ENCODE measurements at regions not wholly inside any gene's neighbourhood (a gene's known extent, or its start where the extent isn't known, plus 50 kb on each side); places are given as distances from the start of the nearest gene placed in this dataset.
"Not testable (repeated sequence)": the region's sequence is repeated elsewhere in the genome, so short reads cannot be mapped to it uniquely, and the experiment has no call there.

GRCh38 chr13:30520571-30520970 is 54.8 kb upstream of the HMGB1 start:
- no peak for DNase-seq

- no peak for DNase-seq
Observed at GRCh38 chr13:30523211-30523610, 57.5 kb upstream of the HMGB1 start.

DNA sequence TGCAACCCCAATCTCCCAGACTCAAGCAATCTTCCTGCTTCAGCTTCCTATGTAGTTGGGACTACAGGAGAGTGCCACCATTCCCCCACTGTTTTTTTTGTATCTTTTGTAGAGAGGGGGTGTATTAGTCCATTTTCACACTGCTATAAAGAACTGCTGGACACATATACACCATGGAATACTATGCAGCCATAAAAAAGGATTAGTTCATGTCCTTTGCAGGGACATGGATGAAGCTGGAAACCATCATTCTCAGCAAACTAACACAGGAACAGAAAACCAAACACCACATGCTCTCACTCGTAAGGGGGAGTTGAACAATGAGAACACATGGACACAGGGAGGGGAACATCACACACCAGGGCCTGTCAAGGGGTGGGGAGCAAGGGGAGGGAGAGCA is 58.1 kb upstream of the HMGB1 start:
- not testable (repeated sequence) for DNase-seq

GRCh38 chr13:30525212-30525611 is 59.5 kb upstream of the HMGB1 start:
- not testable (repeated sequence) for DNase-seq

- DNase-seq = peak; percentile 22
Observed at GRCh38 chr13:30526612-30527495, 61.1 kb upstream of the HMGB1 start.

GRCh38 chr13:30529085-30529834 is 63.5 kb upstream of the HMGB1 start:
- DNase-seq = no peak

DNA sequence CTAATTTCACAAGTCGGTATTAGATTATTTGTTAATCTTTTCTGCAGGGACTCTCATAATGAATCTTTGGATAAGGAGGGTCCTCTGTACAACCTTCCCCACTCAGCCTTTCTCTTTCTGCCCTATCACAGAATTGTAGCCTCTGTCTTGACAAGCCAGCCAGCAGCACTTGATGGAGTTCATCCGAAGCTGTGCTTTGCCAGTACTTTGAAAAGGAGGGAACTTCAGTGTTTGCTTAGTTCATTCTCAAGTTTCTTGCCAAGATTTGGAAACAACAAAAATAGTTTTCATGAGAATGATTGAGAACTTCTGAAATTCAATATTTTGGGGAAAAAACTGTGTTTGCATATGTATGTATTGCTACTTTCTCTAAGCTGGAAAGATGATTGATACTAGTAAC is 69.3 kb upstream of the HMGB1 start:
- no peak for DNase-seq

GRCh38 chr13:30545320-30545719 is 72.4 kb upstream of the USPL1 start:
- DNase-seq = no peak

DNA sequence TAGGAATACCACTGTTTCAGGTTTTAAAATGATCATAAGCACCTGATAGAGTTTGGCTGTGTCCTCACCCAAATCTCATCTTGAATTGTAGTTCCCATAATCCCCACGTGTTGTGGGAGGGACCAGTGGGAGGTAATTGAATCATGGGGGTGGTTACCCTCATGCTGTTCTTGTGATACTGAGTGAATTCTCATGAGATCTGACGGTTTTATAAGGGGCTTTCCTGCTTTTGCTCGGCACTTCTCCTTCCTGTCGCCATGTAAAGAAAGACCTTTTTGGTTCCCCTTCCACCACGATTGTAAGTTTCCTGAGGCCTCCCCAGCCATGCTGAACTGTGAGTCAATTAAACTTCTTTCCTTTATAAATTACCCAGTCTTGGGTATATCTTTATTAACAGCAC is 69.7 kb upstream of the USPL1 start:
- DNase-seq = not testable (repeated sequence)

- DNase-seq = no peak
Observed at GRCh38 chr13:30551189-30551588, 66.5 kb upstream of the USPL1 start.

- DNase-seq = no peak
Observed at GRCh38 chr13:30552567-30552966, 65.2 kb upstream of the USPL1 start.

- DNase-seq = no peak
Observed at GRCh38 chr13:30559274-30559673, 58.4 kb upstream of the USPL1 start.

DNA sequence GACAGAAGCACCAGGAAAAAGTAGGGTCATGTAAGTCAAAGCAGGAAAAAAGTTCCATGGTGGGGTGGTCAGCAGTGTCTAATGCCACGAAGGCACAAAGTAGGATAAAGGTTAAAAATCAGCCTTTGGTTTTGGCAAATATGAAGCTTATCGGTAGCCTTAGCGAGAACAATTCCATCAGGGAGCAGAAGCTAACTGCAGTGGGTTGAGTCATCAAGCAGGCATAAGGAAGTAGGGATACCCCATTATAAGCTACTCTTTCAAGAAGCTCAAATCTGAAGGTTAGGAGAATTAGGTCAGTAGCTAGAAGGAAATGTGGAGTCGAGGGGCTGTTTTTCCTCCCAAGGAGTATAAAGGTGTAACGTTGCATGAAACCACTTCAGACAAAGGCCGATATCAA is 57.5 kb upstream of the USPL1 start:
- no peak for DNase-seq

- DNase-seq = no peak
Observed at GRCh38 chr13:30561511-30561910, 56.2 kb upstream of the USPL1 start.

DNA sequence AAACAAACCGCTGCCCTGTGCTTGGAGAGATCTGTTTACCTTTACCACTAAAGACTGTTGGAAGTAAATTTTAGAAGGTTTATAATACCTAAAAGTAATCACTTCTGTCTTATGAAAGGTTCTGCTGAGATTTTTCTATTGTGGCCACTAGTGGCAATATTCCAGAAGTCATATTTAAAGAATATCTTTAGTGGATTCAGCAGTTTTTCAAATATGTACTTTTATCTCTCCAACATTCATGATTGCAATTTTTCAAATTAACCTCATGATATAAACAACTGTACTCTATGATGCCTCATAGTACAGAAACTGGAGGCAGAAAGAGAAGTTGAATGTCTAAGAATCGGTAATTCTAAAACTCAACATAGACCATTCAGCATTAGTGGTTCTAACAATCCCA is 53.2 kb upstream of the USPL1 start:
- no peak for DNase-seq

GRCh38 chr13:30565658-30566057 is 52.1 kb upstream of the USPL1 start:
- no peak for DNase-seq

DNA sequence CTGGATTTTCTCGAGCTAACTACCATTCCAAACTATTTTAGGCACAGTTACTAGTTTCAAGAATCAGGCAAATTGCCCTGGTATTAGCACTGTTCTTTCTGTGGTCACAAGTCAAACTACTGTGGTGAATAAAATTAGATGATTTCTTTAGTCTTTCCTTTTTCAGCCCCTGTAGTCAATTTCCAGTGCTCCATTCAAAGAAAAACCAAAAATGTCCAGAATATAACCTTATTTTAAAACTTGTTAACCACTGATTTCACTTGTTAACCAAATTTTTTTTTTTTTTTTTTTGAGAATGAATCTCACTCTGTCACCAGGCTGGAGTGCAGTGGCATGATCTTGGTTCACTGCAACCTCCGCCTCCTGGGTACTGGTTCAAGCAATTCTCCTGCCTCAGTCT is 50.6 kb upstream of the USPL1 start:
- no peak for DNase-seq
